Trophoblast cell (in vitro differentiated cells and primary cell): ENCODE measurements at regions not wholly inside any gene's neighbourhood (a gene's known extent, or its start where the extent isn't known, plus 50 kb on each side); places are given as distances from the start of the nearest gene placed in this dataset.

Source experiments
- DNase-seq, 2 donors: peaks; one replicate each; pipeline ENCODE4 v3.0.0-alpha.2; 2016
- H2AFZ ChIP-seq: 2 replicates; pipeline ENCODE4 v1.6.1; 2013; ENCODE audit warnings: low read length, moderate library complexity, mild to moderate bottlenecking; ENCODE audit not compliant: insufficient read depth, poor library complexity
- H2AK5ac ChIP-seq: 2 replicates; pipeline ENCODE4 v1.6.1; 2013; ENCODE audit warnings: mild to moderate bottlenecking, low read length
- H2BK120ac ChIP-seq: 2 replicates; pipeline ENCODE4 v1.6.1; 2013; ENCODE audit warnings: low read length, mild to moderate bottlenecking, moderate library complexity; ENCODE audit not compliant: insufficient read depth, poor library complexity
- H2BK12ac ChIP-seq: 2 replicates; pipeline ENCODE4 v1.6.1; 2013; ENCODE audit warnings: mild to moderate bottlenecking, low read length, moderate library complexity
- H2BK5ac ChIP-seq: 2 replicates; pipeline ENCODE4 v1.6.1; 2013; ENCODE audit warnings: low read length, low read depth, moderate library complexity, mild to moderate bottlenecking; ENCODE audit not compliant: poor library complexity
- H3K14ac ChIP-seq: 2 replicates; pipeline ENCODE4 v1.6.1; 2013; ENCODE audit warnings: mild to moderate bottlenecking, low read length
- H3K18ac ChIP-seq: 2 replicates; pipeline ENCODE4 v1.6.1; 2013; ENCODE audit warnings: mild to moderate bottlenecking, low read length
- H3K23ac ChIP-seq: 2 replicates; pipeline ENCODE4 v1.6.1; 2013; ENCODE audit warnings: low read length
- H3K27ac ChIP-seq: 2 replicates; pipeline ENCODE4 v1.5.1; 2013; ENCODE audit warnings: low read depth, mild to moderate bottlenecking, inconsistent platforms, low read length, moderate library complexity
- H3K27me3 ChIP-seq: 2 replicates; pipeline ENCODE4 v1.6.1; 2013; ENCODE audit warnings: inconsistent platforms, mild to moderate bottlenecking, low read length, moderate library complexity; ENCODE audit not compliant: insufficient read depth
- H3K36me3 ChIP-seq, 2 experiments: 1 replicate in 1 of 2; 2 replicates in 1 of 2; pipeline ENCODE4 v1.6.1; 2013; ENCODE audit warnings: low read length in 2 of 2, mild to moderate bottlenecking in 2 of 2, moderate library complexity in 1 of 2; ENCODE audit not compliant: insufficient read depth in 2 of 2, control insufficient read depth in 1 of 2
- H3K4ac ChIP-seq: 2 replicates; pipeline ENCODE4 v1.6.1; 2013; ENCODE audit warnings: low read depth, mild to moderate bottlenecking, low read length, moderate library complexity
- H3K4me1 ChIP-seq, 2 experiments: 1 replicate in 1 of 2; 2 replicates in 1 of 2; pipeline ENCODE4 v1.6.1; 2013; ENCODE audit warnings: low read length in 2 of 2, mild to moderate bottlenecking in 2 of 2, moderate library complexity in 1 of 2; ENCODE audit not compliant: insufficient read depth in 2 of 2, control insufficient read depth in 1 of 2
- H3K4me2 ChIP-seq: 2 replicates; pipeline ENCODE4 v1.6.1; 2013; ENCODE audit warnings: inconsistent platforms, mild to moderate bottlenecking, low read length, moderate library complexity
- H3K4me3 ChIP-seq: 2 replicates; pipeline ENCODE4 v1.5.1; 2013; ENCODE audit warnings: mild to moderate bottlenecking, low read depth, low read length, inconsistent platforms
- H3K79me1 ChIP-seq: one replicate; pipeline ENCODE4 v1.6.1; 2013; ENCODE audit warnings: low read length
- H3K79me2 ChIP-seq: 2 replicates; pipeline ENCODE4 v1.6.1; 2013; ENCODE audit warnings: low read length, mild to moderate bottlenecking; ENCODE audit not compliant: control insufficient read depth, insufficient read depth, poor library complexity
- H3K9ac ChIP-seq: 2 replicates; pipeline ENCODE4 v1.6.1; 2013; ENCODE audit warnings: mild to moderate bottlenecking, low read length
- H3K9me3 ChIP-seq: 2 replicates; pipeline ENCODE4 v1.6.1; 2013; ENCODE audit warnings: low read depth, mild to moderate bottlenecking, control low read depth, inconsistent platforms, low read length; ENCODE audit not compliant: insufficient read depth
- H4K12ac ChIP-seq: 2 replicates; pipeline ENCODE4 v1.6.1; 2013; ENCODE audit warnings: low read depth, mild to moderate bottlenecking, low read length, moderate library complexity
- H4K8ac ChIP-seq: 2 replicates; pipeline ENCODE4 v1.6.1; 2013; ENCODE audit warnings: low read depth, mild to moderate bottlenecking, low read length, moderate library complexity
- H4K91ac ChIP-seq: one replicate; pipeline ENCODE4 v1.6.1; 2013; ENCODE audit warnings: low read depth, mild to moderate bottlenecking, low read length, moderate library complexity
- WGBS: extraction: QIAGEN DNeasy Blood & Tissue Kit; methylation state at CpG from one replicate; pipeline ENCODE4 v1.1.7; 2013; ENCODE audit warnings: missing lambda C conversion rate; ENCODE audit not compliant: insufficient read length, insufficient coverage; ENCODE audit errors: extremely low coverage; 5-methylcytosine and 5-hydroxymethylcytosine counted together

- DNase-seq, result peak in 1 of 2 donors; percentile 69
- no CpG with 5 or more reads among the region's 1 CpG for WGBS
- no peak overlapping the region for H3K14ac ChIP-seq
Observed at GRCh38 chr14:56998728-56999127, 188.4 kb upstream of the OTX2 start.

GRCh38 chr14:56996721-56997399 is 186.6 kb upstream of the OTX2 start:
- no peak overlapping the region for H3K4me3 ChIP-seq
- H3K18ac ChIP-seq, result no peak overlapping the region
- no peak overlapping the region for H2BK120ac ChIP-seq
- no peaks in the 10 kb centered on the region for H3K27me3 ChIP-seq
- no peak overlapping the region for H4K12ac ChIP-seq
- no peak overlapping the region for H3K23ac ChIP-seq
- H2AK5ac ChIP-seq, result no peak overlapping the region
- H3K9me3 ChIP-seq, result no peaks in the 10 kb centered on the region
- peaks cover 0 to 8% of the 10 kb centered on the region in 2 experiments for H3K4me1 ChIP-seq
- H2BK12ac ChIP-seq, result no peak overlapping the region
- no peak overlapping the region for H2BK5ac ChIP-seq
- peak; percentile 66 to 86 for DNase-seq
- no peak overlapping the region for H2AFZ ChIP-seq
- no peak overlapping the region for H3K27ac ChIP-seq
- H3K79me2 ChIP-seq, result no peaks in the 10 kb centered on the region
- H3K9ac ChIP-seq, result no peak overlapping the region
- H3K4ac ChIP-seq, result no peak overlapping the region
- peak overlapping the region; percentile 18 for H3K4me2 ChIP-seq
- H3K79me1 ChIP-seq, result no peaks in the 10 kb centered on the region
- H4K8ac ChIP-seq, result no peak overlapping the region
- no peak overlapping the region for H3K14ac ChIP-seq
- H4K91ac ChIP-seq, result no peak overlapping the region
- no peaks in the 10 kb centered on the region for H3K36me3 ChIP-seq
- WGBS, result no CpG with 5 or more reads among the region's 10 CpGs

More at GRCh38 chr14:56998728-56999127, 188.4 kb upstream of the OTX2 start:
- Histone ChIP-seq H2BK12ac (no peak overlapping the region), H4K8ac (no peak overlapping the region), H3K27me3 (no peaks in the 10 kb centered on the region), H3K36me3 (no peaks in the 10 kb centered on the region), H4K12ac (no peak overlapping the region), H3K79me1 (no peaks in the 10 kb centered on the region), H4K91ac (no peak overlapping the region), H2BK120ac (no peak overlapping the region), H3K4ac (no peak overlapping the region), H3K4me3 (no peak overlapping the region), H3K9me3 (no peaks in the 10 kb centered on the region), H2AK5ac (no peak overlapping the region), H3K79me2 (no peaks in the 10 kb centered on the region), H3K4me2 (peak overlapping the region; percentile 14), H2AFZ (no peak overlapping the region), H3K4me1 (peaks cover 0 to 8% of the 10 kb centered on the region in 2 experiments), H3K27ac (no peak overlapping the region), H3K18ac (no peak overlapping the region), H3K23ac (no peak overlapping the region), H2BK5ac (no peak overlapping the region), H3K9ac (no peak overlapping the region)

DNA sequence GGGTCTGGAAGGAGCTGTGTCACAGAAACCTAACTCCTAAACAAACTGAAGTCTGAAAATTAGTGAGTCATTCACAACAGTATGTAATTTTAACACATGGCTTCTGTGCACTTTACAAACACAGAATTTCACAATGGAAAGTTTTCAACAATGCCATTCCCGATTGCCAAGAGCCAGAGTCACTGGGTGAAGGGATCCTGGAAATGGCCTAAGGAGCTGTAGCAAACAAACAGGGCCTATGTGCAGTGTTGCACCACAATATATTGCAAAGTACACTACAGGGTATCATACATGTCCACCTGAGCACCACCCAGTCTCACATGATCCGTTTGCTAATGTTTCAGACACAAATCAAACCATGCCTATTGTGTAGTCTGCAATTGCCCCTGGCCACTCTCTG is 184.7 kb upstream of the OTX2 start:
- no peak overlapping the region for H4K8ac ChIP-seq
- no peaks in the 10 kb centered on the region for H3K79me1 ChIP-seq
- H3K36me3 ChIP-seq, result no peaks in the 10 kb centered on the region
- no peak overlapping the region for H3K4ac ChIP-seq
- H3K27me3 ChIP-seq, result no peaks in the 10 kb centered on the region
- no peak overlapping the region for H3K4me2 ChIP-seq
- no peaks in the 10 kb centered on the region for H3K9me3 ChIP-seq
- H3K4me3 ChIP-seq, result no peak overlapping the region
- H3K27ac ChIP-seq, result no peak overlapping the region
- H3K79me2 ChIP-seq, result no peaks in the 10 kb centered on the region
- H4K12ac ChIP-seq, result no peak overlapping the region
- no peak overlapping the region for H2AFZ ChIP-seq
- H3K23ac ChIP-seq, result no peak overlapping the region
- no peak overlapping the region for H2BK120ac ChIP-seq
- peak; percentile 29 to 69 for DNase-seq
- no peak overlapping the region for H2BK5ac ChIP-seq
- no peak overlapping the region for H3K18ac ChIP-seq
- no peak overlapping the region for H4K91ac ChIP-seq
- H3K4me1 ChIP-seq, result peaks cover 0 to 8% of the 10 kb centered on the region in 2 experiments
- H3K14ac ChIP-seq, result no peak overlapping the region
- H2AK5ac ChIP-seq, result no peak overlapping the region
- no CpG with 5 or more reads among the region's 2 CpGs for WGBS
- H3K9ac ChIP-seq, result no peak overlapping the region
- H2BK12ac ChIP-seq, result no peak overlapping the region

DNA sequence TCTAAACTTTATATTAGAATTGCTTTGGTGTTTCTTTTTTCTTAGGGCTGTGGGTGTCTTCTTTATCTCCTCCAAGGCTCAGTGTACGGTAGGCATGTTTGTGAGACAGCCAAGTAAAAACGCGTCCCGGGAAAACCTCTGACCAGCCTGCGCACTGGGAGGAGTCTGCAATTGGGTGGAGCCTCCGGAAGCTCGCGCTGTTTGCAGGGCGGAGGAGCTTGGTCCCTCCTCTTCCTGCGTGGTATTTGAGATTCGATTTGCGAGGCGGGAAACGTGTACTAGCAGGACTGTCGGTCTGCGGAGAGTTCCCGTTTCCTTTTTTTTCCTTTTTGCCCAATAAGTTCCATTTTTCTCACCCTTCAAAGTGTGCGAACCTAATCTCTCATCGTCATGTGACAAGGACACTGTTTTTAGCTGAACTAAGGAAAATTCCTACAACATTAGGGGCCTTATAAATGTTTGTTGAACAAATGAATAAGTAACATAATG is 182.1 kb upstream of the OTX2 start:
- WGBS, result no CpG with 5 or more reads among the region's 19 CpGs
- DNase-seq, result peak; percentile 50 to 86
- no peak overlapping the region for H2AK5ac ChIP-seq
- no peak overlapping the region for H3K4me3 ChIP-seq
- no peak overlapping the region for H2BK5ac ChIP-seq
- no peak overlapping the region for H3K9ac ChIP-seq
- H2BK120ac ChIP-seq, result no peak overlapping the region
- no peaks in the 10 kb centered on the region for H3K36me3 ChIP-seq
- no peak overlapping the region for H3K18ac ChIP-seq
- H4K12ac ChIP-seq, result no peak overlapping the region
- H3K27me3 ChIP-seq, result no peaks in the 10 kb centered on the region
- no peaks in the 10 kb centered on the region for H3K79me2 ChIP-seq
- peaks cover 0 to 3% of the 10 kb centered on the region in 2 experiments for H3K4me1 ChIP-seq
- no peak overlapping the region for H3K14ac ChIP-seq
- no peak overlapping the region for H3K4ac ChIP-seq
- no peak overlapping the region for H3K27ac ChIP-seq
- H3K23ac ChIP-seq, result no peak overlapping the region
- H3K9me3 ChIP-seq, result no peaks in the 10 kb centered on the region
- H3K79me1 ChIP-seq, result no peaks in the 10 kb centered on the region
- H3K4me2 ChIP-seq, result no peak overlapping the region
- no peak overlapping the region for H2AFZ ChIP-seq
- no peak overlapping the region for H4K8ac ChIP-seq
- no peak overlapping the region for H2BK12ac ChIP-seq
- no peak overlapping the region for H4K91ac ChIP-seq
